Hepatocyte (in vitro differentiated cells): ENCODE measurements at regions not wholly inside any gene's neighbourhood (a gene's known extent, or its start where the extent isn't known, plus 50 kb on each side); places are given as distances from the start of the nearest gene placed in this dataset.

Experiments
- DNase-seq: peaks from one replicate; pipeline ENCODE4 v3.0.0-alpha.2; 2016; ENCODE audit warnings: low spot score
- H2AFZ ChIP-seq: fragments of 200-600 bp; sonication (generic); 2 replicates; pipeline ENCODE4 v1.6.0; 2016; ENCODE audit warnings: antibody characterized with exemption, mild to moderate bottlenecking
- H3K27ac ChIP-seq: fragments of 200-600 bp; sonication (generic); 2 replicates; pipeline ENCODE4 v1.5.1; 2016; ENCODE audit warnings: mild to moderate bottlenecking
- H3K27me3 ChIP-seq: fragments of 200-600 bp; sonication (generic); 2 replicates; pipeline ENCODE4 v1.6.1; 2016
- H3K36me3 ChIP-seq: fragments of 200-600 bp; sonication (generic); replicated peaks from 2 replicates; pipeline ENCODE4 v1.5.1; 2016; ENCODE audit warnings: low read depth; ENCODE audit not compliant: insufficient read depth
- H3K4me1 ChIP-seq: fragments of 200-600 bp; sonication (generic); 2 replicates; pipeline ENCODE4 v1.5.1; 2016; ENCODE audit warnings: mild to moderate bottlenecking, moderate library complexity; ENCODE audit not compliant: insufficient read depth
- H3K4me2 ChIP-seq: fragments of 200-600 bp; sonication (generic); 2 replicates; pipeline ENCODE4 v1.6.0; 2016
- H3K4me3 ChIP-seq: fragments of 200-600 bp; sonication (generic); 2 replicates; pipeline ENCODE4 v1.5.1; 2016; ENCODE audit warnings: mild to moderate bottlenecking
- H3K79me2 ChIP-seq: fragments of 200-600 bp; sonication (generic); 2 replicates; pipeline ENCODE4 v1.6.0; 2017; ENCODE audit warnings: mild to moderate bottlenecking
- H3K9me2 ChIP-seq: fragments of 200-600 bp; sonication (generic); replicated peaks from 2 replicates; pipeline ENCODE4 v1.6.0; 2017; ENCODE audit warnings: mild to moderate bottlenecking; ENCODE audit not compliant: insufficient read depth
- H3K9me3 ChIP-seq: fragments of 200-600 bp; sonication (generic); 2 replicates; pipeline ENCODE4 v1.5.1; 2016; ENCODE audit warnings: low read depth, mild to moderate bottlenecking
- H4K20me1 ChIP-seq: fragments of 200-600 bp; sonication (generic); 2 replicates; pipeline ENCODE4 v1.6.0; 2016; ENCODE audit warnings: mild to moderate bottlenecking; ENCODE audit not compliant: insufficient read depth, poor library complexity, severe bottlenecking
- CTCF ChIP-seq: fragments of 200-600 bp; sonication (generic); IDR thresholded peaks from 2 replicates; pipeline ENCODE4 v1.5.1; 2016; ENCODE audit warnings: antibody characterized with exemption, mild to moderate bottlenecking; ENCODE audit not compliant: poor library complexity
- EZH2 ChIP-seq: fragments of 200-600 bp; sonication (generic); IDR thresholded peaks from 2 replicates; pipeline ENCODE4 v1.6.1; 2016; ENCODE audit warnings: antibody characterized with exemption, mild to moderate bottlenecking, borderline replicate concordance
- EZH2phosphoT487 ChIP-seq: fragments of 200-600 bp; sonication (generic); IDR thresholded peaks from one replicate; pipeline ENCODE4 v1.6.1; 2018; ENCODE audit warnings: antibody characterized with exemption, mild to moderate bottlenecking, low read depth, moderate library complexity; ENCODE audit not compliant: unreplicated experiment, severe bottlenecking
- WGBS: methylation state at CpG from one replicate; pipeline ENCODE4 v1.1.6; 2016; ENCODE audit warnings: low lambda C conversion rate; ENCODE audit errors: missing lambda C conversion rate; 5-methylcytosine and 5-hydroxymethylcytosine counted together

DNA sequence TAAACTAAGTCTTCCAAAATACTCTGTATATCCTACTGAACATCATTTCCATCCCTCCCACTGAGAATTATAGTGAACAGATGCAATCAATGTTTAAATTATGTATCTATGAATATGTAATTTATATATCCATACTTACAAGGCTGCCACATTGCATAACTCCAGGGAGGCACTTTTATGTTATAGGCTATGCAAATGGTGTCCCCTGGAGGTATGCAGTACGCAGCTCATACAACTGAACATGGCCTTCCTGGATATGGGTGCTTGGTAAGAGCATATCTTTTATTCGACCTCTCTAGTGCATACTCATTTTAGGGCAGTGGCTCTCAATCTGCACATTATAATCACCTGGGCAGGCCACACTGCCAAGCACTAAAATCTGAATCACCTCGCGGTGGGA is 127.3 kb downstream of the BANF2 start:
- no peak overlapping the region for H3K4me3 ChIP-seq
- TF ChIP-seq CTCF (no peak), EZH2phosphoT487 (no peak), EZH2 (no peak)
- H2AFZ ChIP-seq: no peak overlapping the region
- no peak for DNase-seq
- WGBS: 91% methylated on average over 4 of the region's 4 CpGs
- no peaks in the 10 kb centered on the region for H3K9me2 ChIP-seq
- H3K9me3 ChIP-seq: no peaks in the 10 kb centered on the region
- no peaks in the 10 kb centered on the region for H3K27me3 ChIP-seq
- no peak overlapping the region for H3K4me2 ChIP-seq
- no peaks in the 10 kb centered on the region for H3K36me3 ChIP-seq
- H4K20me1 ChIP-seq: no peaks in the 10 kb centered on the region
- H3K79me2 ChIP-seq: no peaks in the 10 kb centered on the region
- H3K27ac ChIP-seq: no peak overlapping the region
- peaks cover 24% of the 10 kb centered on the region for H3K4me1 ChIP-seq

DNA sequence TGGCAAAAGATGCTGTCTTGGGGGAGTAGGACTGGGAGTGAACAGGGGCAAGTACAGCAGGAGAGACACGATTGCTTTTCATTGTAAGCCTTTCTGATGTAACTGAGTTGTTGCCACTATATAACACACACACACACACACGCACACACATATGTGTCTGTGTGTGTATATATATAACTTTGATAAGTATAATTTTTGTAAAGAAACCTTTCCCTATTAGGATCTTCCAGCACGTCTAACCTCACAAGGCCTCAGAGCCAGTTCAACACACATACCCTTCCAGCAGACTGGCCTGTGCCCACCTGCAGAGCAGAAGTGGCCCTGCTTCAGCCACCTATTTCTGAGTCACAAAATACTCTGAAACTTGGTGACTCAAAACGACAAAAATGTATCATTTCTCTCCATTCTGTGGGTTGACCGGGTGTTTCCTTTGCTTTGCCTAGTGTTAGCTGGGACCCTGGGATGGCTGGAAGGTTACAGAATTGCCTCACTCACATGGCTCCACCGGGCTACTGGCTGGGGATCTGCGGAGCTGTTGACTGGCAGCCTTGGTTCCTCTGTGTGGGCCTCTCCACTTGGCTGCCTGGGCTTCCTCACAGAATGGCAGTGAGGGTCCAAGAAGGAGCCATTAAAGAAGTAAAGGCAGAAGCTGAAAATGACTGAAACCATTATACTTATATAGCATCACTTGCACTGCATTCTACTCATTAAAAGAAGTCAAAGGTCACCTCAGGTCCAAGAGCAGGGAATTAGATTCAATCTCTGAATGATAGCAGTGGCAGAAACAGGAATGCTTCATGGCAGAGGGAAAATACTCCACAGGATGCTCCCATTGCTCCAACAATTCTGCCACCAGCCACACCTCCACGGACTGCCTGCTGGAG is 126.4 kb downstream of the BANF2 start:
- Histone ChIP-seq H2AFZ (peak overlapping the region; percentile 9), H3K36me3 (no peaks in the 10 kb centered on the region), H3K79me2 (no peaks in the 10 kb centered on the region), H3K4me3 (no peak overlapping the region), H4K20me1 (no peaks in the 10 kb centered on the region), H3K4me1 (peaks cover 24% of the 10 kb centered on the region), H3K9me2 (no peaks in the 10 kb centered on the region), H3K27ac (peak overlapping the region; percentile 83), H3K9me3 (no peaks in the 10 kb centered on the region), H3K27me3 (no peaks in the 10 kb centered on the region), H3K4me2 (no peak overlapping the region)
- TF ChIP-seq EZH2phosphoT487 (no peak), CTCF (no peak), EZH2 (no peak)
- 92% methylated on average over 8 of the region's 8 CpGs for WGBS
- DNase-seq: no peak

GRCh38 chr20:17825252-17825959 is 125.6 kb downstream of the BANF2 start:
- H3K4me1 ChIP-seq: peaks cover 24% of the 10 kb centered on the region
- no peaks in the 10 kb centered on the region for H3K27me3 ChIP-seq
- peak overlapping the region; percentile 9 for H2AFZ ChIP-seq
- H3K4me2 ChIP-seq: no peak overlapping the region
- H3K79me2 ChIP-seq: no peaks in the 10 kb centered on the region
- no peak overlapping the region for H3K4me3 ChIP-seq
- no peak for TF ChIP-seq EZH2
- TF ChIP-seq CTCF: no peak
- no peak for TF ChIP-seq EZH2phosphoT487
- H3K9me2 ChIP-seq: no peaks in the 10 kb centered on the region
- H3K36me3 ChIP-seq: no peaks in the 10 kb centered on the region
- H4K20me1 ChIP-seq: no peaks in the 10 kb centered on the region
- no peak for DNase-seq
- peak overlapping the region; percentile 83 for H3K27ac ChIP-seq
- H3K9me3 ChIP-seq: no peaks in the 10 kb centered on the region
- WGBS: 75% methylated on average over 15 of the region's 15 CpGs
